ENCODE measurements at regions not wholly inside any gene's neighbourhood (a gene's known extent, or its start where the extent isn't known, plus 50 kb on each side); places are given as distances from the start of the nearest gene placed in this dataset.

- DNase-seq (no peak), ATAC-seq (ENCODE audit: low read depth) (no peak)
- intact Hi-C loops (cut with micrococcal nuclease) = no loop called here
- Mint-ChIP-seq H3K36me3 (ENCODE audit: low read depth) (no peaks in the 10 kb centered on the region), H3K9me3 (no peaks in the 10 kb centered on the region), H3K4me1 (no peaks in the 10 kb centered on the region), H3K4me3 (no peak overlapping the region), H3K27me3 (no peaks in the 10 kb centered on the region), H3K27ac (no peak overlapping the region)
- ChIA-PET POLR2A (no interaction called here), CTCF (no interaction called here)
- TF ChIP-seq, protein P1, sequence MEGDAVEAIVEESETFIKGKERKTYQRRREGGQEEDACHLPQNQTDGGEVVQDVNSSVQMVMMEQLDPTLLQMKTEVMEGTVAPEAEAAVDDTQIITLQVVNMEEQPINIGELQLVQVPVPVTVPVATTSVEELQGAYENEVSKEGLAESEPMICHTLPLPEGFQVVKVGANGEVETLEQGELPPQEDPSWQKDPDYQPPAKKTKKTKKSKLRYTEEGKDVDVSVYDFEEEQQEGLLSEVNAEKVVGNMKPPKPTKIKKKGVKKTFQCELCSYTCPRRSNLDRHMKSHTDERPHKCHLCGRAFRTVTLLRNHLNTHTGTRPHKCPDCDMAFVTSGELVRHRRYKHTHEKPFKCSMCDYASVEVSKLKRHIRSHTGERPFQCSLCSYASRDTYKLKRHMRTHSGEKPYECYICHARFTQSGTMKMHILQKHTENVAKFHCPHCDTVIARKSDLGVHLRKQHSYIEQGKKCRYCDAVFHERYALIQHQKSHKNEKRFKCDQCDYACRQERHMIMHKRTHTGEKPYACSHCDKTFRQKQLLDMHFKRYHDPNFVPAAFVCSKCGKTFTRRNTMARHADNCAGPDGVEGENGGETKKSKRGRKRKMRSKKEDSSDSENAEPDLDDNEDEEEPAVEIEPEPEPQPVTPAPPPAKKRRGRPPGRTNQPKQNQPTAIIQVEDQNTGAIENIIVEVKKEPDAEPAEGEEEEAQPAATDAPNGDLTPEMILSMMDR (IDR thresholded peaks at IDR 0.05) = no peak
These were observed 154.4 kb downstream of the OXSM start for GRCh38 chr3:25944329-25944728.

DNA sequence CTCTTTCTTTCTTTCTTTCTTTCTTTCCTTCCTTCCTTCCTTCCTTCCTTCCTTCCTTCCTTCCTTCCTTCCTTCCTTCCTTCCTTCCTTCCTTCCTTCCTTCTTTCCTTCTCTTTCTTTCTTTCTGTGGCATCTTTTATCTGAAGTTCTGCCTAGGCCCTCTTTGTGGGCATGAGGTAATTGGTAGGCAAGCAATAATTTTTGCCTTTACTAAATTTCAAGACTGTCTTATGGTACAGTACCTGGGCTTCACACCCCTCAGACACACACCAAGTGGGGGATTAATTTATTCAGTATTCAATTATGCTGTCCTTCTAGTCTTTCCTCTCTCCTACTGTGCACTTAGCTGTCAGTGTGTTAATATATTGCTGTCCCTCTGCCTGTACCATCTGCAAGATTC is 155.5 kb downstream of the OXSM start:
- ATAC-seq (ENCODE audit: low read depth) (no peak), DNase-seq (no peak)
- H3K4me1 Mint-ChIP-seq = no peaks in the 10 kb centered on the region
- H3K4me3 Mint-ChIP-seq = no peak overlapping the region
- ChIA-PET CTCF (no interaction called here), POLR2A (no interaction called here)
- no peaks in the 10 kb centered on the region for H3K27me3 Mint-ChIP-seq
- intact Hi-C loops (cut with micrococcal nuclease) = no loop called here
- TF ChIP-seq, protein P1 (IDR thresholded peaks at IDR 0.05) = no peak
- no peaks in the 10 kb centered on the region for H3K9me3 Mint-ChIP-seq
- H3K36me3 Mint-ChIP-seq (ENCODE audit: low read depth) = no peaks in the 10 kb centered on the region
- no peak overlapping the region for H3K27ac Mint-ChIP-seq

DNA sequence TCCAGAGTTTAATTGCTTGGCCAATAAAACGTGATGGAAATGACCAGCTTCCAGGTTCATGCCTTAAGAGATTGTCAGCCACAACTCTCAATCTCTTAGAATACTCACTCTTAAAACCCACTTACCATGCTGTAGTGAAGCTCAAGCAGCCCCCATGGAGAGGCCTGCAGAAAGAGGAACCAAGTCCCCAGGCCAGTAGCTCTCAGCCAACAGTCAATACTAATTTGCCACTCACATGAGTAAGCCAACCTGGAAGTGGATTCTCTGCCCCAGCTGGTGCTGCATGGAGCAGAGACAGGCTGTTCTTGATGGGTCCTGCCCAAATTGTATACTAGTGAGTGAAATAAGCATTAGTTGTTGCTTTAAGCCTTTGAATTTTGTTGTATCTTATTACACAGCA is 155.9 kb downstream of the OXSM start:
- TF ChIP-seq, protein P1 (IDR thresholded peaks at IDR 0.05) = no peak
- Mint-ChIP-seq H3K9me3 (no peaks in the 10 kb centered on the region), H3K27ac (no peak overlapping the region), H3K27me3 (no peaks in the 10 kb centered on the region), H3K4me3 (no peak overlapping the region), H3K4me1 (no peaks in the 10 kb centered on the region), H3K36me3 (ENCODE audit: low read depth) (no peaks in the 10 kb centered on the region)
- ChIA-PET CTCF (no interaction called here), POLR2A (no interaction called here)
- intact Hi-C loops (cut with micrococcal nuclease) = no loop called here
- DNase-seq (no peak), ATAC-seq (ENCODE audit: low read depth) (no peak)

DNA sequence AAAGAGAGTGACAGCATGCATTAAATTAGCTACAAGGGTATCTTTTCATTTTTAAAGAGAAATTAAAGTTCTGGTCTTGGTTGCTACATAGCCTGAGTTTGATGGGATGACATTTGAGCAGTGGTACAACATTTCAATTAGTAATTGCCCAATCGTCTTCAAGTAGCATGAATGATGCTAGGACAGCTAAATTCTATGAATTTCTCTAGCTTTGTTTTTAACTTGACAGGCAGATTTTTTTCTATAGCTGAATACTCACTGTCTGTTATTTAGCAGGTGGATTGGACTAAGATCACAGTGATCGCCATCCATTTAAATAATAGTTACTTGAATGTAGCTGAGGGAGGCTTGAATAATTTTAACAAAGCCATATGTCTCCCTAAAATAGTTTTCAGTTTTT is 162.2 kb downstream of the OXSM start:
- Mint-ChIP-seq H3K27me3 (no peaks in the 10 kb centered on the region), H3K9me3 (no peaks in the 10 kb centered on the region), H3K27ac (no peak overlapping the region), H3K4me1 (no peaks in the 10 kb centered on the region), H3K36me3 (ENCODE audit: low read depth) (no peaks in the 10 kb centered on the region), H3K4me3 (no peak overlapping the region)
- intact Hi-C loops (cut with micrococcal nuclease) = no loop called here
- no peak for ATAC-seq (ENCODE audit: low read depth)
- TF ChIP-seq, protein P1 (IDR thresholded peaks at IDR 0.05) = no peak
- DNase-seq = no peak
- POLR2A ChIA-PET = no interaction called here
- CTCF ChIA-PET = no interaction called here

DNA sequence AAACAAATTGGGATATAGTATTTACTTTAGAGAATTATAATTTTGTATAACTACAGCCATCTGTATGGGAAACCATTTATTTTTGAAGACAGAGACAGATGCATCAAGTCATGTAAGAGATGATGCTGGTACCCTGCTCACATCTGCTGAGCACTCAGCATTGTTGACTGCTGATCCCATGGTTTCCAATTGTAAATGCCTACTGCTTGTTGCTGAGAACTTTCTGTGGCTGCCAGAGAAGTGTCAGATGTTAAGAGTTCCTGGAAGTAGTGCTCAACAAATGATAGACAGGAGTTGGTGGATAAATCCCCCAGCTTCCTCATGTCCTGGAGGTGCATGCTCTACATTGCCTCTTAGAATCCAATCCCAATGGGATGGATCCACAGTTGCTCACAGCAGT is 167.1 kb downstream of the OXSM start:
- no peaks in the 10 kb centered on the region for H3K27me3 Mint-ChIP-seq
- no peak overlapping the region for H3K4me3 Mint-ChIP-seq
- CTCF ChIA-PET = no interaction called here
- no peaks in the 10 kb centered on the region for H3K9me3 Mint-ChIP-seq
- POLR2A ChIA-PET = no interaction called here
- no peaks in the 10 kb centered on the region for H3K36me3 Mint-ChIP-seq (ENCODE audit: low read depth)
- ATAC-seq (ENCODE audit: low read depth) (no peak), DNase-seq (no peak)
- H3K4me1 Mint-ChIP-seq = no peaks in the 10 kb centered on the region
- H3K27ac Mint-ChIP-seq = no peak overlapping the region
- intact Hi-C loops (cut with micrococcal nuclease) = no loop called here
- TF ChIP-seq, protein P1 (IDR thresholded peaks at IDR 0.05) = no peak

All from activated B cell treated with CpG ODN at 0.5 μM for 24 hours (primary cell).